Endothelial cell of umbilical vein (primary cell): ENCODE measurements at regions not wholly inside any gene's neighbourhood (a gene's known extent, or its start where the extent isn't known, plus 50 kb on each side); places are given as distances from the start of the nearest gene placed in this dataset.

Experiments
- BruUV-seq: library from RNA; stranded (reverse); fragments of 400-500 nt; replicated peaks from 2 replicates; lab custom pipeline; 2021; lab: Mats Ljungman, UMichigan
- CTCF ChIA-PET: fragments of 300-600, 350-600 bp; sonication (Branson Sonifier 250); formaldehyde crosslinking; loops from one replicate; lab custom pipeline; 2021; ENCODE audit warnings: antibody characterized with exemption, inconsistent platforms; lab: Charles Lee
- POLR2A ChIA-PET: fragments of 300-600, 350-600 bp; sonication (Branson Sonifier 250); formaldehyde crosslinking; loops from one replicate; lab custom pipeline; 2021; ENCODE audit warnings: antibody characterized with exemption, inconsistent platforms; lab: Charles Lee
- DNase-seq: peaks from one replicate; pipeline ENCODE4 v3.0.0-alpha.2; 2011; ENCODE audit warnings: low read depth, low spot score
- FAIRE-seq: peaks from 2 replicates; lab custom pipeline; 2011; peaks lifted over from hg19 to GRCh38; lab: Jason Lieb, UNC
- H2AFZ ChIP-seq: 2 replicates; pipeline ENCODE4 v1.6.0; 2012; ENCODE audit warnings: low read depth, low read length, control low read depth, inconsistent platforms
- H3K27ac ChIP-seq: 2 replicates; pipeline ENCODE4 v1.5.1; 2011; ENCODE audit warnings: low read depth, mild to moderate bottlenecking, control low read depth, low read length, moderate library complexity; ENCODE audit not compliant: insufficient read depth
- H3K27me3 ChIP-seq, 2 experiments: 2 replicates each; pipeline versions ENCODE4 v1.6.0 to v1.6.1; 2011; ENCODE audit warnings: low read length in 2 of 2, mixed read lengths in 1 of 2; ENCODE audit not compliant: control insufficient read depth in 2 of 2, insufficient read depth in 2 of 2
- H3K36me3 ChIP-seq, 2 experiments: 2 replicates in 1 of 2; 3 replicates in 1 of 2; pipeline ENCODE4 v1.5.1; 2011; ENCODE audit warnings: low read length in 2 of 2, mild to moderate bottlenecking in 1 of 2, moderate library complexity in 1 of 2; ENCODE audit not compliant: control insufficient read depth in 2 of 2, insufficient read depth in 2 of 2; ENCODE audit errors: extremely low read depth in 1 of 2
- H3K4me1 ChIP-seq: 3 replicates; pipeline ENCODE4 v1.5.1; 2011; ENCODE audit warnings: mild to moderate bottlenecking, low read length; ENCODE audit not compliant: control insufficient read depth, insufficient read depth; ENCODE audit errors: extremely low read depth
- H3K4me2 ChIP-seq: 2 replicates; pipeline ENCODE4 v1.6.1; 2011; ENCODE audit warnings: low read length, control low read depth, mixed read lengths; ENCODE audit not compliant: insufficient read depth
- H3K4me3 ChIP-seq, 3 experiments: fragments of 200-600 bp in 1 of 3; sonication (generic), shearing (Covaris generic) in 1 of 3; replicated peaks in 1 of 3; 2 replicates each; pipeline ENCODE4 v1.5.1; 2011 to 2016; ENCODE audit warnings: control low read depth in 3 of 3, low read length in 3 of 3, mild to moderate bottlenecking in 2 of 3, inconsistent platforms in 1 of 3, low read depth in 1 of 3, moderate library complexity in 1 of 3; ENCODE audit not compliant: insufficient read depth in 1 of 3
- H3K79me2 ChIP-seq: 2 replicates; pipeline ENCODE4 v1.6.0; 2012; ENCODE audit warnings: low read length, inconsistent platforms; ENCODE audit not compliant: control insufficient read depth, insufficient read depth
- H3K9ac ChIP-seq: replicated peaks from 2 replicates; pipeline ENCODE3; 2011; ENCODE audit warnings: low read length, control low read depth; ENCODE audit not compliant: insufficient read depth; ENCODE audit errors: extremely low read depth
- H3K9me1 ChIP-seq: replicated peaks from 3 replicates; pipeline ENCODE4 v1.6.0; 2011; ENCODE audit warnings: mild to moderate bottlenecking, low read length; ENCODE audit not compliant: control insufficient read depth, insufficient read depth; ENCODE audit errors: extremely low read depth
- H3K9me3 ChIP-seq: replicated peaks from 2 replicates; pipeline ENCODE4 v1.5.1; 2012; ENCODE audit warnings: low read length, inconsistent platforms; ENCODE audit not compliant: control insufficient read depth, insufficient read depth
- H4K20me1 ChIP-seq: replicated peaks from 2 replicates; pipeline ENCODE3; 2011; ENCODE audit warnings: mild to moderate bottlenecking, low read length; ENCODE audit not compliant: control insufficient read depth, insufficient read depth; ENCODE audit errors: extremely low read depth
- CTCF ChIP-seq, 2 donors: IDR thresholded peaks; 1 replicate in 1 of 2; 2 replicates in 1 of 2; pipeline ENCODE4 v1.5.1; 2011; ENCODE audit warnings: low read length in 2 of 2, mild to moderate bottlenecking in 2 of 2, moderate library complexity in 2 of 2, control low read depth in 1 of 2, inconsistent platforms in 1 of 2, low read depth in 1 of 2; ENCODE audit not compliant: insufficient read depth in 1 of 2; ENCODE audit errors: extremely low read depth in 1 of 2
- EZH2 ChIP-seq: IDR thresholded peaks from 2 replicates; pipeline ENCODE4 v1.6.1; 2012; ENCODE audit warnings: borderline replicate concordance, low read depth, mild to moderate bottlenecking, moderate library complexity, low read length, inconsistent platforms; ENCODE audit not compliant: severe bottlenecking
- FOS ChIP-seq: IDR thresholded peaks from 2 replicates; pipeline ENCODE4 v1.6.1; 2011; ENCODE audit warnings: mild to moderate bottlenecking, low read length, moderate library complexity, borderline replicate concordance; ENCODE audit not compliant: insufficient read depth
- GATA2 ChIP-seq: IDR thresholded peaks from 2 replicates; pipeline ENCODE4 v1.7.0; 2011; ENCODE audit warnings: low read depth, mild to moderate bottlenecking, moderate library complexity, mixed read lengths, low read length; ENCODE audit not compliant: insufficient read length, insufficient read depth
- JUN ChIP-seq: IDR thresholded peaks from 2 replicates; pipeline ENCODE4 v1.6.1; 2011; ENCODE audit warnings: borderline replicate concordance, low read depth; ENCODE audit not compliant: insufficient read length, insufficient read depth
- MAX ChIP-seq: IDR thresholded peaks from 2 replicates; pipeline ENCODE4 v1.6.1; 2011; ENCODE audit not compliant: insufficient read depth, insufficient read length
- MYC ChIP-seq: IDR thresholded peaks from one replicate; pipeline ENCODE4 v1.6.1; 2011; ENCODE audit warnings: mild to moderate bottlenecking, low read depth, low read length
- POLR2A ChIP-seq: IDR thresholded peaks from 2 replicates; pipeline ENCODE4 v1.6.1; 2012; ENCODE audit warnings: low read depth, mild to moderate bottlenecking, control low read depth, low read length
- POLR2AphosphoS5 ChIP-seq: IDR thresholded peaks from 2 replicates; pipeline ENCODE4 v1.6.1; 2012; ENCODE audit warnings: low read depth, mild to moderate bottlenecking, control low read depth, low read length, moderate library complexity; ENCODE audit not compliant: insufficient read depth
- dilution Hi-C: fragments of 300-500 bp; cut with MboI; formaldehyde crosslinking; loops from one replicate; pipeline ENCODE4 v1.15.0; 2019; ENCODE audit warnings: low sequenced_read_pairs; ENCODE audit not compliant: extremely low pct_ligation_motif_present
- intact Hi-C: fragments of 100-400 bp; cut with micrococcal nuclease; formaldehyde crosslinking; loops from one replicate; pipeline ENCODE4 v1.10.0; 2022

- CTCF ChIA-PET = no interaction called here
- Histone ChIP-seq H2AFZ (no peak overlapping the region), H3K79me2 (no peaks in the 10 kb centered on the region), H4K20me1 (no peaks in the 10 kb centered on the region), H3K4me2 (no peak overlapping the region), H3K4me3 (no peak overlapping the region), H3K27ac (no peak overlapping the region), H3K9me3 (no peaks in the 10 kb centered on the region), H3K27me3 (peaks cover 0 to 2% of the 10 kb centered on the region in 2 experiments), H3K9me1 (no peaks in the 10 kb centered on the region), H3K9ac (no peak overlapping the region), H3K36me3 (no peaks in the 10 kb centered on the region), H3K4me1 (no peaks in the 10 kb centered on the region)
- TF ChIP-seq EZH2 = no peak
- TF ChIP-seq GATA2 = no peak
- TF ChIP-seq POLR2AphosphoS5 = no peak
- no peak for TF ChIP-seq CTCF (IDR thresholded peaks at IDR 0.05; ENCODE audit: extremely low read depth in 1 of 2, insufficient read depth in 1 of 2, low read depth in 1 of 2, low read length in 2 of 2)
- TF ChIP-seq MYC = no peak
- TF ChIP-seq JUN = no peak
- TF ChIP-seq MAX = no peak
- TF ChIP-seq POLR2A = no peak
- no peak for TF ChIP-seq FOS
- no peak for FAIRE-seq
- no peak for DNase-seq
- intact Hi-C loops = no loop called here
- no TSS peak for BruUV-seq
- dilution Hi-C loops = no loop called here
- POLR2A ChIA-PET = no interaction called here
These were observed 178.8 kb upstream of the ERCC6L2 start for GRCh38 chr9:95696701-95697100.
